ENCODE measurements at regions not wholly inside any gene's neighbourhood (a gene's known extent, or its start where the extent isn't known, plus 50 kb on each side); places are given as distances from the start of the nearest gene placed in this dataset.

DNA sequence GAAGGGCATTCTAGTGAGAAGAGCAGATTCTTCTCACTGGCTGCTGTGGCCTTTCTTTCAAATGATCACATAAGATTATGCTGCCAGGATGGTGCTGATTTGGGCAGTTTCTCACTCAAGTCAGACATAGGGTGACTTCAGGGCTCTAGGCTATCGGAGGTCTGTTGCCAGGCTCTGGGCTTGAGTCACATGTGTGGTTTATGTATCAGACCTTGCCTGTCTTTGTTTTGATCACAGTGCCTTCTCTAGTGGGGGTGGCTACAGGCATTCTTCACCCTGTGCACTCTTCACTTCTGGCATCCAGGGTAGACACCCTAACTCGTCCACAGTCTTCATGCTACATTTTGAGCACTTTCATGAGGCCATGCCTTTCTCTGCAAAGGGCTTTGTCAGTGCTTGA is 823.7 kb upstream of the MAN1A1 start:
- no peaks in the 10 kb centered on the region for H4K20me1 ChIP-seq (ENCODE audit: insufficient read depth)
- WGBS (ENCODE audit: low lambda C conversion rate): 55% methylated on average over 2 of the region's 2 CpGs
- no peak for DNase-seq
- H3K4me2 ChIP-seq: no peak overlapping the region
- H3K27ac ChIP-seq (ENCODE audit: low read depth in 2 of 2, low read length in 1 of 2): no peak overlapping the region
- H3K79me2 ChIP-seq (ENCODE audit: insufficient read depth): no peaks in the 10 kb centered on the region
- no peaks in the 10 kb centered on the region for H3F3A ChIP-seq (replicated peaks; ENCODE audit: insufficient read depth)
- TF ChIP-seq FOSL2 (IDR thresholded peaks at IDR 0.05; ENCODE audit: borderline replicate concordance, low read depth): no peak
- TF ChIP-seq EZH2phosphoT487 (IDR thresholded peaks at IDR 0.05; ENCODE audit: borderline replicate concordance, low read depth): no peak
- no peak for TF ChIP-seq RCOR1 (IDR thresholded peaks at IDR 0.05; ENCODE audit: low read length)
- no peak for TF ChIP-seq FOXJ3 (CRISPR knock-in tag; IDR thresholded peaks at IDR 0.05)
- TF ChIP-seq NFIC (IDR thresholded peaks at IDR 0.05; ENCODE audit: borderline replicate concordance): no peak
- TF ChIP-seq RXRA (IDR thresholded peaks at IDR 0.05; ENCODE audit: borderline replicate concordance, low read depth): no peak
- no peak for TF ChIP-seq FOXM1 (IDR thresholded peaks at IDR 0.05; ENCODE audit: low read depth)
- TF ChIP-seq CHD2 (IDR thresholded peaks at IDR 0.05; ENCODE audit: low read length, partially characterized antibody): no peak
- TF ChIP-seq NRF1 (IDR thresholded peaks at IDR 0.05; ENCODE audit: low read depth, low read length): no peak
- no peak for TF ChIP-seq YY1 (IDR thresholded peaks at IDR 0.05; ENCODE audit: low read depth)
- TF ChIP-seq GABPA (IDR thresholded peaks at IDR 0.05; ENCODE audit: low read depth): no peak
- no peak for TF ChIP-seq TAF1 (IDR thresholded peaks at IDR 0.05; ENCODE audit: borderline replicate concordance, low read depth, low read length)
- TF ChIP-seq GATA2 (CRISPR knock-in tag; IDR thresholded peaks at IDR 0.05): no peak
- no peak for TF ChIP-seq MEF2A (IDR thresholded peaks at IDR 0.05; ENCODE audit: borderline replicate concordance, low read depth)
- TF ChIP-seq, protein P1, sequence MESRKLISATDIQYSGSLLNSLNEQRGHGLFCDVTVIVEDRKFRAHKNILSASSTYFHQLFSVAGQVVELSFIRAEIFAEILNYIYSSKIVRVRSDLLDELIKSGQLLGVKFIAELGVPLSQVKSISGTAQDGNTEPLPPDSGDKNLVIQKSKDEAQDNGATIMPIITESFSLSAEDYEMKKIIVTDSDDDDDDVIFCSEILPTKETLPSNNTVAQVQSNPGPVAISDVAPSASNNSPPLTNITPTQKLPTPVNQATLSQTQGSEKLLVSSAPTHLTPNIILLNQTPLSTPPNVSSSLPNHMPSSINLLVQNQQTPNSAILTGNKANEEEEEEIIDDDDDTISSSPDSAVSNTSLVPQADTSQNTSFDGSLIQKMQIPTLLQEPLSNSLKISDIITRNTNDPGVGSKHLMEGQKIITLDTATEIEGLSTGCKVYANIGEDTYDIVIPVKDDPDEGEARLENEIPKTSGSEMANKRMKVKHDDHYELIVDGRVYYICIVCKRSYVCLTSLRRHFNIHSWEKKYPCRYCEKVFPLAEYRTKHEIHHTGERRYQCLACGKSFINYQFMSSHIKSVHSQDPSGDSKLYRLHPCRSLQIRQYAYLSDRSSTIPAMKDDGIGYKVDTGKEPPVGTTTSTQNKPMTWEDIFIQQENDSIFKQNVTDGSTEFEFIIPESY (IDR thresholded peaks at IDR 0.05; ENCODE audit: borderline replicate concordance, low read depth): no peak
- no peak for TF ChIP-seq EP300 (IDR thresholded peaks at IDR 0.05; ENCODE audit: borderline replicate concordance in 1 of 2, low read depth in 1 of 2, low read length in 1 of 2)
- TF ChIP-seq, protein P2, sequence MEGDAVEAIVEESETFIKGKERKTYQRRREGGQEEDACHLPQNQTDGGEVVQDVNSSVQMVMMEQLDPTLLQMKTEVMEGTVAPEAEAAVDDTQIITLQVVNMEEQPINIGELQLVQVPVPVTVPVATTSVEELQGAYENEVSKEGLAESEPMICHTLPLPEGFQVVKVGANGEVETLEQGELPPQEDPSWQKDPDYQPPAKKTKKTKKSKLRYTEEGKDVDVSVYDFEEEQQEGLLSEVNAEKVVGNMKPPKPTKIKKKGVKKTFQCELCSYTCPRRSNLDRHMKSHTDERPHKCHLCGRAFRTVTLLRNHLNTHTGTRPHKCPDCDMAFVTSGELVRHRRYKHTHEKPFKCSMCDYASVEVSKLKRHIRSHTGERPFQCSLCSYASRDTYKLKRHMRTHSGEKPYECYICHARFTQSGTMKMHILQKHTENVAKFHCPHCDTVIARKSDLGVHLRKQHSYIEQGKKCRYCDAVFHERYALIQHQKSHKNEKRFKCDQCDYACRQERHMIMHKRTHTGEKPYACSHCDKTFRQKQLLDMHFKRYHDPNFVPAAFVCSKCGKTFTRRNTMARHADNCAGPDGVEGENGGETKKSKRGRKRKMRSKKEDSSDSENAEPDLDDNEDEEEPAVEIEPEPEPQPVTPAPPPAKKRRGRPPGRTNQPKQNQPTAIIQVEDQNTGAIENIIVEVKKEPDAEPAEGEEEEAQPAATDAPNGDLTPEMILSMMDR (IDR thresholded peaks at IDR 0.05): no peak
- TF ChIP-seq, protein P3, sequence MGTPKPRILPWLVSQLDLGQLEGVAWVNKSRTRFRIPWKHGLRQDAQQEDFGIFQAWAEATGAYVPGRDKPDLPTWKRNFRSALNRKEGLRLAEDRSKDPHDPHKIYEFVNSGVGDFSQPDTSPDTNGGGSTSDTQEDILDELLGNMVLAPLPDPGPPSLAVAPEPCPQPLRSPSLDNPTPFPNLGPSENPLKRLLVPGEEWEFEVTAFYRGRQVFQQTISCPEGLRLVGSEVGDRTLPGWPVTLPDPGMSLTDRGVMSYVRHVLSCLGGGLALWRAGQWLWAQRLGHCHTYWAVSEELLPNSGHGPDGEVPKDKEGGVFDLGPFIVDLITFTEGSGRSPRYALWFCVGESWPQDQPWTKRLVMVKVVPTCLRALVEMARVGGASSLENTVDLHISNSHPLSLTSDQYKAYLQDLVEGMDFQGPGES (IDR thresholded peaks at IDR 0.05; ENCODE audit: low read depth, low read length): no peak
- TF ChIP-seq SIN3A (IDR thresholded peaks at IDR 0.05; ENCODE audit: borderline replicate concordance, low read depth, low read length): no peak
- H3K9me2 ChIP-seq: no peaks in the 10 kb centered on the region
- H2AFZ ChIP-seq (ENCODE audit: low read depth): no peak overlapping the region
- no peak overlapping the region for H3K9ac ChIP-seq
- ChIA-PET CTCF (no interaction called here), POLR2A (no interaction called here)
- H3K9me3 ChIP-seq: no peaks in the 10 kb centered on the region
- no peaks in the 10 kb centered on the region for H3K36me3 ChIP-seq (replicated peaks in 1 of 2; ENCODE audit: control insufficient read depth in 1 of 2, insufficient read depth in 2 of 2, low read length in 1 of 2)
- no peak overlapping the region for H3K4me3 ChIP-seq (ENCODE audit: low read depth in 2 of 2, low read length in 1 of 2)
- no peaks in the 10 kb centered on the region; a peak in 1 of 4 replicates for H3K4me1 ChIP-seq (ENCODE audit: control insufficient read depth in 1 of 2, insufficient read depth in 2 of 2, low read depth in 1 of 2, low read length in 1 of 2)
- H3K27me3 ChIP-seq (ENCODE audit: insufficient read depth): no peaks in the 10 kb centered on the region
